ENCODE measurements at regions not wholly inside any gene's neighbourhood (a gene's known extent, or its start where the extent isn't known, plus 50 kb on each side); places are given as distances from the start of the nearest gene placed in this dataset.

- peaks cover 3% of the 10 kb centered on the region for H3K27me3 ChIP-seq (ENCODE audit: control insufficient read depth, insufficient read depth, low read length)
- WGBS (ENCODE audit: insufficient coverage, low lambda C conversion rate): 67% methylated on average over 1 of the region's 2 CpGs
- H3K27ac ChIP-seq (ENCODE audit: low read length): no peak overlapping the region
These were observed 330.1 kb upstream of the PLET1 start for GRCh38 chr11:112590764-112591163.

GRCh38 chr11:112593440-112593839 is 332.8 kb upstream of the PLET1 start:
- Histone ChIP-seq H3K27me3 (ENCODE audit: control insufficient read depth, insufficient read depth, low read length) (peaks cover 3% of the 10 kb centered on the region), H3K4me3 (ENCODE audit: low read length) (no peak overlapping the region), H3K36me3 (ENCODE audit: control insufficient read depth, insufficient read depth, low read length) (no peaks in the 10 kb centered on the region), H3K9me3 (ENCODE audit: control insufficient read depth, low read depth, low read length) (no peaks in the 10 kb centered on the region), H3K27ac (ENCODE audit: low read length) (no peak overlapping the region), H3K4me1 (ENCODE audit: control insufficient read depth, insufficient read depth, low read length) (peaks cover 8% of the 10 kb centered on the region)
- DNase-seq: no peak
- WGBS (ENCODE audit: insufficient coverage, low lambda C conversion rate): 83% methylated on average over 1 of the region's 2 CpGs

More at GRCh38 chr11:112590764-112591163, 330.1 kb upstream of the PLET1 start:
- H3K4me1 ChIP-seq (ENCODE audit: control insufficient read depth, insufficient read depth, low read length): peaks cover 10% of the 10 kb centered on the region
- no peaks in the 10 kb centered on the region for H3K9me3 ChIP-seq (ENCODE audit: control insufficient read depth, low read depth, low read length)
- no peak for DNase-seq
- H3K36me3 ChIP-seq (ENCODE audit: control insufficient read depth, insufficient read depth, low read length): no peaks in the 10 kb centered on the region
- H3K4me3 ChIP-seq (ENCODE audit: low read length): no peak overlapping the region

DNA sequence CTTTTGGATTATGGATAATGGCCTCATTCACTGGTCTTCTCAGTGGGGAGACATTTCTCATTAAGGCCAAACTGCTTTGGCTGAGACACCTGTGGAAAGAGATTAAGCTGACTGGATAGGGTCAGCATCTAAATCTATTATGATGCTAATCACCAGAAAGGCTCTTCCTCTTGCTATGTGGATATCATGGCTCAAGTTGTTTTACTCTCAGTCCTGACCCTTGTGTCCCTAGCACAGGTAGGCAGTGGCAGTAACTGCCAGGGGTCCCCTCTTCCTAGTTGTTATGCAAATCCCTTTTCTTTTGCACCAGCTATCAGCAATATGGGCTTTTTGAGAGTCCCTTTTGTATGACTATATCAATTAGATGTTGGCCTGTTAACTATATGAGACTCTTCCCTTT is 335.7 kb upstream of the PLET1 start:
- no peak overlapping the region for H3K4me3 ChIP-seq (ENCODE audit: low read length)
- no peak for DNase-seq
- no peaks in the 10 kb centered on the region for H3K27me3 ChIP-seq (ENCODE audit: control insufficient read depth, insufficient read depth, low read length)
- H3K36me3 ChIP-seq (ENCODE audit: control insufficient read depth, insufficient read depth, low read length): no peaks in the 10 kb centered on the region
- no peaks in the 10 kb centered on the region for H3K4me1 ChIP-seq (ENCODE audit: control insufficient read depth, insufficient read depth, low read length)
- no peaks in the 10 kb centered on the region for H3K9me3 ChIP-seq (ENCODE audit: control insufficient read depth, low read depth, low read length)
- no peak overlapping the region for H3K27ac ChIP-seq (ENCODE audit: low read length)

DNA sequence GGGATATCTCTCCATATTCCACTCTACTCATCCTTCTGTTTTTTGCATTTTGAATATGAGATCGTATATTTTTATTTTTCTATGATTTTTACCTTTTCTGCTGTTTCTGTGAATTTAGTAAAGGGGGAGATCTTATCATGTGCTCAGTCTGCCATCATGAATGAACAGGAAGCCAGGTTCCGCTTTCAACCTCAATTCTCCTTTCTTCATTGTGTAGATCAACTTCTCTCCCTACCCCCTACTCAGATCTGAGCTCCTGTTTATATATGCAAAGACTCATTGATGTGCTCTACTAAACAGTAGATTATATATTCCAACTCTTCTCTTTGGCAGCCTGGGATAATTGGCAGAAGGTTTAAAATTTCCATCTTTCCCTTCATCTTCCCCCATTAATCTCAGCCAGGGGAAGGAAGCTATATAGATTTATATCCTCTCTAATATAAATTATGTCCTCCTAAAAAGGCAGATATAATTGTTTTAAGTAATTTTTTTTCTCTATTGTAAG is 336.7 kb upstream of the PLET1 start:
- DNase-seq: no peak
- WGBS (ENCODE audit: insufficient coverage, low lambda C conversion rate): 89% methylated on average over 1 of the region's 2 CpGs
- Histone ChIP-seq H3K4me1 (ENCODE audit: control insufficient read depth, insufficient read depth, low read length) (no peaks in the 10 kb centered on the region), H3K27me3 (ENCODE audit: control insufficient read depth, insufficient read depth, low read length) (no peaks in the 10 kb centered on the region), H3K36me3 (ENCODE audit: control insufficient read depth, insufficient read depth, low read length) (no peaks in the 10 kb centered on the region), H3K27ac (ENCODE audit: low read length) (no peak overlapping the region), H3K9me3 (ENCODE audit: control insufficient read depth, low read depth, low read length) (no peaks in the 10 kb centered on the region), H3K4me3 (ENCODE audit: low read length) (no peak overlapping the region)

DNA sequence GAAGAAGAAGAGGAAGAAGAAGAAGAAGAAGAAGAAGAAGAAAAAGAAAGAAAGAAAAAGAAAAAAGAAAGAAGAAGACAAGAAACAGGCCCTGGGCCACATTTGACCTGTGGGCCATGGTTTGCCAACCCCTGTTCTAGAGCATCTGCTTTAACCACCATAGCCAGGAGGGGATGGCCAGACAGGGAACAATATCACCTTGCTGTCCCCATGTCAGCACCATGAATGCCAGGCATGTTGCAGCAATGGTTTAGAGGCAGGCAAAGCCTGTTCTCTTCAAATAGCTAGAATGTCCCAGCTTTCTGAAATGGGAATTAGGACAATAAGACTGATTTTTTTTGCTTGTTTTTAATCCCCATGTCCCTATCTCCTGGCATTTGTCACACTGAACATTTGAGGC is 338.6 kb upstream of the PLET1 start:
- no peak overlapping the region for H3K4me3 ChIP-seq (ENCODE audit: low read length)
- no peaks in the 10 kb centered on the region for H3K36me3 ChIP-seq (ENCODE audit: control insufficient read depth, insufficient read depth, low read length)
- no peak overlapping the region for H3K27ac ChIP-seq (ENCODE audit: low read length)
- no peak for DNase-seq
- no peaks in the 10 kb centered on the region for H3K27me3 ChIP-seq (ENCODE audit: control insufficient read depth, insufficient read depth, low read length)
- H3K4me1 ChIP-seq (ENCODE audit: control insufficient read depth, insufficient read depth, low read length): no peaks in the 10 kb centered on the region
- H3K9me3 ChIP-seq (ENCODE audit: control insufficient read depth, low read depth, low read length): no peaks in the 10 kb centered on the region

- no peaks in the 10 kb centered on the region for H3K4me1 ChIP-seq (ENCODE audit: control insufficient read depth, insufficient read depth, low read length)
These were observed 339.3 kb upstream of the PLET1 start for GRCh38 chr11:112599856-112600533.

GRCh38 chr11:112605093-112605666 is 344.5 kb upstream of the PLET1 start:
- H3K36me3 ChIP-seq (ENCODE audit: control insufficient read depth, insufficient read depth, low read length): no peaks in the 10 kb centered on the region
- no peaks in the 10 kb centered on the region for H3K9me3 ChIP-seq (ENCODE audit: control insufficient read depth, low read depth, low read length)
- no peak overlapping the region for H3K27ac ChIP-seq (ENCODE audit: low read length)
- DNase-seq: no peak
- no peaks in the 10 kb centered on the region for H3K4me1 ChIP-seq (ENCODE audit: control insufficient read depth, insufficient read depth, low read length)
- no peak overlapping the region for H3K4me3 ChIP-seq (ENCODE audit: low read length)
- peaks cover 2% of the 10 kb centered on the region for H3K27me3 ChIP-seq (ENCODE audit: control insufficient read depth, insufficient read depth, low read length)

More at GRCh38 chr11:112599856-112600533, 339.3 kb upstream of the PLET1 start:
- no peaks in the 10 kb centered on the region for H3K36me3 ChIP-seq (ENCODE audit: control insufficient read depth, insufficient read depth, low read length)
- no peak overlapping the region for H3K4me3 ChIP-seq (ENCODE audit: low read length)
- no peaks in the 10 kb centered on the region for H3K9me3 ChIP-seq (ENCODE audit: control insufficient read depth, low read depth, low read length)
- H3K27me3 ChIP-seq (ENCODE audit: control insufficient read depth, insufficient read depth, low read length): no peaks in the 10 kb centered on the region
- 96% methylated on average over 4 of the region's 5 CpGs for WGBS (ENCODE audit: insufficient coverage, low lambda C conversion rate)
- no peak for DNase-seq
- H3K27ac ChIP-seq (ENCODE audit: low read length): no peak overlapping the region

DNA sequence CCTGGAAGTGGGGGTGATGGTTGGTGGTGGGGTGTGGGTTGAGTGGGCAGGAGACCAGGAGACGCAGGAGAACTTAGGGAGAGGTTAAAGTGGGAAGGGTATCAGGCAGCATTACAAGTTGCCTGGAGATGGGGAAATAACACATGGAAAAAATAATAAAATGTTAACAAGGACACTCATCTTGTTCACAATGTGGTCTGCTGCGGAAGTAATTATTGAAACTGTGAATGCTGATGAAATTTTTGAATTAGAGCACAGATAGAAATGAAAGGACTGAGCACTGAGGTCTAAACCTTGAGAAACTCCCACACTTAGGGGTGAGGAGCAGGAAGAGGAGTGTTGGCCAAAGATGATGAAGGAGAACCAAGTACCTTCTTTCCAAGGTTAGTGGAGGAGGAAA is 346.0 kb upstream of the PLET1 start:
- no peaks in the 10 kb centered on the region for H3K36me3 ChIP-seq (ENCODE audit: control insufficient read depth, insufficient read depth, low read length)
- H3K9me3 ChIP-seq (ENCODE audit: control insufficient read depth, low read depth, low read length): no peaks in the 10 kb centered on the region
- no peak overlapping the region for H3K4me3 ChIP-seq (ENCODE audit: low read length)
- H3K4me1 ChIP-seq (ENCODE audit: control insufficient read depth, insufficient read depth, low read length): no peaks in the 10 kb centered on the region
- H3K27ac ChIP-seq (ENCODE audit: low read length): no peak overlapping the region
- DNase-seq: no peak
- H3K27me3 ChIP-seq (ENCODE audit: control insufficient read depth, insufficient read depth, low read length): peaks cover 2% of the 10 kb centered on the region
- 100% methylated on average over 1 of the region's 2 CpGs for WGBS (ENCODE audit: insufficient coverage, low lambda C conversion rate)

- Histone ChIP-seq H3K27ac (ENCODE audit: low read length) (no peak overlapping the region), H3K4me3 (ENCODE audit: low read length) (no peak overlapping the region), H3K9me3 (ENCODE audit: control insufficient read depth, low read depth, low read length) (no peaks in the 10 kb centered on the region), H3K36me3 (ENCODE audit: control insufficient read depth, insufficient read depth, low read length) (no peaks in the 10 kb centered on the region), H3K4me1 (ENCODE audit: control insufficient read depth, insufficient read depth, low read length) (peaks cover 3% of the 10 kb centered on the region), H3K27me3 (ENCODE audit: control insufficient read depth, insufficient read depth, low read length) (peaks cover 2% of the 10 kb centered on the region)
- WGBS (ENCODE audit: insufficient coverage, low lambda C conversion rate): no CpG with 5 or more reads among the region's 3 CpGs
- no peak for DNase-seq
These were observed 347.8 kb upstream of the PLET1 start for GRCh38 chr11:112608509-112608908.

- Histone ChIP-seq H3K36me3 (ENCODE audit: control insufficient read depth, insufficient read depth, low read length) (no peaks in the 10 kb centered on the region), H3K27me3 (ENCODE audit: control insufficient read depth, insufficient read depth, low read length) (peaks cover 2% of the 10 kb centered on the region), H3K4me3 (ENCODE audit: low read length) (no peak overlapping the region), H3K4me1 (ENCODE audit: control insufficient read depth, insufficient read depth, low read length) (peaks cover 3% of the 10 kb centered on the region), H3K27ac (ENCODE audit: low read length) (no peak overlapping the region), H3K9me3 (ENCODE audit: control insufficient read depth, low read depth, low read length) (no peaks in the 10 kb centered on the region)
- DNase-seq: no peak
These were observed 349.8 kb upstream of the PLET1 start for GRCh38 chr11:112610494-112610893.

Data from large intestine (tissue), 3 donors.